ENCODE measurements at regions not wholly inside any gene's neighbourhood (a gene's known extent, or its start where the extent isn't known, plus 50 kb on each side); places are given as distances from the start of the nearest gene placed in this dataset.
"Not testable (repeated sequence)": the region's sequence is repeated elsewhere in the genome, so short reads cannot be mapped to it uniquely, and the experiment has no call there.

- DNase-seq: no peak
- no peak for ATAC-seq
- intact Hi-C loops (cut with DNase I): no loop called here
Measured at GRCh38 chr2:210844016-210844415, 287.6 kb downstream of the CPS1 start.

GRCh38 chr2:210859314-210859713 is 302.9 kb downstream of the CPS1 start:
- intact Hi-C loops (cut with DNase I): no loop called here
- ATAC-seq: no peak
- DNase-seq: no peak

- no peak for DNase-seq
- ATAC-seq: no peak
- intact Hi-C loops (cut with DNase I): no loop called here
Measured at GRCh38 chr2:210860276-210860675, 303.9 kb downstream of the CPS1 start.

- peak in 1 of 2 donors; percentile 75 for ATAC-seq
- no peak for DNase-seq
- intact Hi-C loops (cut with DNase I): no loop called here
Measured at GRCh38 chr2:210861038-210861665, 304.8 kb downstream of the CPS1 start.

GRCh38 chr2:210862283-210863065 is 306.1 kb downstream of the CPS1 start:
- DNase-seq: no peak
- ATAC-seq: peak in 1 of 2 donors; percentile 35
- intact Hi-C loops (cut with DNase I): no loop called here

GRCh38 chr2:210863283-210863682 is 306.9 kb downstream of the CPS1 start:
- no peak for DNase-seq
- intact Hi-C loops (cut with DNase I): no loop called here
- no peak for ATAC-seq

- intact Hi-C loops (cut with DNase I); DNase-seq; ATAC-seq: not testable (repeated sequence)
Measured at GRCh38 chr2:210871566-210871965, 315.2 kb downstream of the CPS1 start.

- ATAC-seq (no peak), DNase-seq (no peak)
- intact Hi-C loops (cut with DNase I): no loop called here
Measured at GRCh38 chr2:210873631-210874030, 317.2 kb downstream of the CPS1 start.

GRCh38 chr2:210884227-210884626 is 327.8 kb downstream of the CPS1 start:
- no peak for DNase-seq
- no peak for ATAC-seq
- intact Hi-C loops (cut with DNase I): no loop called here

- ATAC-seq: no peak
- intact Hi-C loops (cut with DNase I): no loop called here
- no peak for DNase-seq
Measured at GRCh38 chr2:210888035-210888434, 331.6 kb downstream of the CPS1 start.

- DNase-seq (no peak), ATAC-seq (no peak)
- intact Hi-C loops (cut with DNase I): no loop called here
Measured at GRCh38 chr2:210895132-210895531, 338.7 kb downstream of the CPS1 start.

- no peak for ATAC-seq
- intact Hi-C loops (cut with DNase I): no loop called here
- no peak for DNase-seq
Measured at GRCh38 chr2:210899131-210899530, 342.7 kb downstream of the CPS1 start.

GRCh38 chr2:210901326-210901725 is 344.9 kb downstream of the CPS1 start:
- ATAC-seq: no peak
- DNase-seq: no peak
- intact Hi-C loops (cut with DNase I): no loop called here

GRCh38 chr2:210912779-210913178 is 356.4 kb downstream of the CPS1 start:
- ATAC-seq (no peak), DNase-seq (no peak)
- intact Hi-C loops (cut with DNase I): no loop called here

GRCh38 chr2:210913461-210913860 is 357.1 kb downstream of the CPS1 start:
- DNase-seq (no peak), ATAC-seq (no peak)
- intact Hi-C loops (cut with DNase I): no loop called here

GRCh38 chr2:210915912-210916311 is 359.5 kb downstream of the CPS1 start:
- ATAC-seq: no peak
- DNase-seq: no peak
- intact Hi-C loops (cut with DNase I): no loop called here

- intact Hi-C loops (cut with DNase I): no loop called here
- no peak for DNase-seq
- no peak for ATAC-seq
Measured at GRCh38 chr2:210917465-210917864, 361.1 kb downstream of the CPS1 start.

- intact Hi-C loops (cut with DNase I): no loop called here
- DNase-seq: no peak
- ATAC-seq: no peak
Measured at GRCh38 chr2:210919128-210919527, 362.7 kb downstream of the CPS1 start.

- intact Hi-C loops (cut with DNase I): no loop called here
- no peak for ATAC-seq
- no peak for DNase-seq
Measured at GRCh38 chr2:210922419-210922818, 366.0 kb downstream of the CPS1 start.

- intact Hi-C loops (cut with DNase I): no loop called here
- ATAC-seq: no peak
- DNase-seq: no peak
Measured at GRCh38 chr2:210928714-210929113, 372.3 kb downstream of the CPS1 start.

- peak; percentile 53 to 61 for ATAC-seq
- intact Hi-C loops (cut with DNase I): no loop called here
- no peak for DNase-seq
Measured at GRCh38 chr2:210938228-210938627, 381.8 kb downstream of the CPS1 start.
